ENCODE measurements at regions not wholly inside any gene's neighbourhood (a gene's known extent, or its start where the extent isn't known, plus 50 kb on each side); places are given as distances from the start of the nearest gene placed in this dataset.
A peak's percentile ranks its signal among the peaks of the same experiment; 100 is the strongest.
"Not testable (repeated sequence)": the region's sequence is repeated elsewhere in the genome, so short reads cannot be mapped to it uniquely, and the experiment has no call there.

- Histone ChIP-seq H3K27ac (no peak overlapping the region), H3K36me3 (no peaks in the 10 kb centered on the region), H3K4me3 (peak overlapping the region in 3 of 12 donors; percentile 2 to 13 (median 10)), H3K27me3 (peaks cover 2 to 43% (median 17%) of the 10 kb centered on the region in 9 donors), H3K4me1 (peaks cover 0 to 9% (median 0%) of the 10 kb centered on the region in 12 donors), H3K9me3 (no peaks in the 10 kb centered on the region)
- peak in 1 of 4 donors; percentile 16 for ATAC-seq
- no peak for TF ChIP-seq POLR2A (IDR thresholded peaks at IDR 0.05)
- TF ChIP-seq CTCF (IDR thresholded peaks at IDR 0.05) = no peak
- 4 to 33% (median 16%) methylated on average over 24 to 66 of the region's 66 CpGs for WGBS, 4 donors
- DNase-seq = no peak
- intact Hi-C loops (cut with DNase I) = no loop called here
Observed at GRCh38 chr12:34107781-34108404, 85.6 kb downstream of the ALG10 start.

GRCh38 chr12:34108405-34108803, 86.1 kb downstream of the ALG10 start:
- no peak overlapping the region for H3K27ac ChIP-seq
- H3K36me3 ChIP-seq = no peaks in the 10 kb centered on the region
- no peaks in the 10 kb centered on the region for H3K9me3 ChIP-seq
- H3K4me3 ChIP-seq = no peak overlapping the region
- intact Hi-C loops (cut with DNase I) = no loop called here
- ATAC-seq (peak in 1 of 4 donors; percentile 38), DNase-seq (no peak)
- H3K4me1 ChIP-seq = peaks cover 0 to 9% (median 0%) of the 10 kb centered on the region in 12 donors
- TF ChIP-seq POLR2A (IDR thresholded peaks at IDR 0.05) = no peak
- no peak for TF ChIP-seq CTCF (IDR thresholded peaks at IDR 0.05)
- 18 to 52% (median 40%) methylated on average over 11 to 24 of the region's 24 CpGs for WGBS, 4 donors
- peaks cover 2 to 43% (median 17%) of the 10 kb centered on the region in 9 donors for H3K27me3 ChIP-seq

GRCh38 chr12:34108967-34109366, 86.7 kb downstream of the ALG10 start:
- TF ChIP-seq CTCF (IDR thresholded peaks at IDR 0.05) (no peak), POLR2A (IDR thresholded peaks at IDR 0.05) (no peak)
- 83 to 98% (median 87%) methylated on average over 4 to 5 of the region's 5 CpGs for WGBS, 4 donors
- Histone ChIP-seq H3K27me3 (peaks cover 2 to 43% (median 17%) of the 10 kb centered on the region in 9 donors), H3K4me3 (no peak overlapping the region), H3K9me3 (no peaks in the 10 kb centered on the region), H3K4me1 (peaks cover 0 to 9% (median 0%) of the 10 kb centered on the region in 12 donors), H3K27ac (no peak overlapping the region), H3K36me3 (no peaks in the 10 kb centered on the region)
- no peak for DNase-seq
- intact Hi-C loops (cut with DNase I) = no loop called here
- peak in 1 of 4 donors; percentile 11 for ATAC-seq

GRCh38 chr12:34109390-34109789, 87.1 kb downstream of the ALG10 start:
- 69 to 92% (median 85%) methylated on average over 4 to 5 of the region's 5 CpGs for WGBS, 4 donors

GRCh38 chr12:34109909-34110531, 87.7 kb downstream of the ALG10 start:
- H3K36me3 ChIP-seq; H3K4me1 ChIP-seq; ATAC-seq; H3K9me3 ChIP-seq; H3K4me3 ChIP-seq; intact Hi-C loops (cut with DNase I); H3K27ac ChIP-seq; DNase-seq: not testable (repeated sequence)
- H3K27me3 ChIP-seq = peaks cover 2 to 38% (median 17%) of the 10 kb centered on the region in 9 donors
- WGBS, 4 donors = 62 to 78% (median 71%) methylated on average over 8 of the region's 8 CpGs

More at GRCh38 chr12:34109390-34109789, 87.1 kb downstream of the ALG10 start:
- DNase-seq (no peak), ATAC-seq (peak in 1 of 4 donors; percentile 13)
- peaks cover 0 to 9% (median 0%) of the 10 kb centered on the region in 12 donors for H3K4me1 ChIP-seq
- intact Hi-C loops (cut with DNase I) = no loop called here
- TF ChIP-seq POLR2A (IDR thresholded peaks at IDR 0.05) (no peak), CTCF (IDR thresholded peaks at IDR 0.05) (no peak)
- H3K36me3 ChIP-seq = no peaks in the 10 kb centered on the region
- no peaks in the 10 kb centered on the region for H3K9me3 ChIP-seq
- no peak overlapping the region for H3K27ac ChIP-seq
- peaks cover 2 to 41% (median 17%) of the 10 kb centered on the region in 9 donors for H3K27me3 ChIP-seq
- H3K4me3 ChIP-seq = no peak overlapping the region
